ENCODE measurements at regions not wholly inside any gene's neighbourhood (a gene's known extent, or its start where the extent isn't known, plus 50 kb on each side); places are given as distances from the start of the nearest gene placed in this dataset.

GRCh38 chr1:239538239-239538988 lies 152.0 kb downstream of the CHRM3 start:
- DNase-seq (ENCODE audit: low spot score), result peak; percentile 10

- no peak for DNase-seq (ENCODE audit: low spot score)
Measured at GRCh38 chr1:239539051-239539450, 152.7 kb downstream of the CHRM3 start.

GRCh38 chr1:239539812-239540211 lies 153.4 kb downstream of the CHRM3 start:
- no peak for DNase-seq (ENCODE audit: low spot score)

GRCh38 chr1:239543873-239544272 lies 157.5 kb downstream of the CHRM3 start:
- no peak for DNase-seq (ENCODE audit: low spot score)

GRCh38 chr1:239545466-239545865 lies 159.1 kb downstream of the CHRM3 start:
- no peak for DNase-seq (ENCODE audit: low spot score)

- no peak for DNase-seq (ENCODE audit: low spot score)
Measured at GRCh38 chr1:239547987-239548386, 161.6 kb downstream of the CHRM3 start.

GRCh38 chr1:239550178-239550577 lies 163.8 kb downstream of the CHRM3 start:
- no peak for DNase-seq (ENCODE audit: low spot score)

- DNase-seq (ENCODE audit: low spot score), result no peak
Measured at GRCh38 chr1:239555350-239555749, 169.0 kb downstream of the CHRM3 start.

- no peak for DNase-seq (ENCODE audit: low spot score)
Measured at GRCh38 chr1:239558559-239558958, 172.2 kb downstream of the CHRM3 start.

GRCh38 chr1:239558991-239559390 lies 172.6 kb downstream of the CHRM3 start:
- no peak for DNase-seq (ENCODE audit: low spot score)

GRCh38 chr1:239560921-239561320 lies 174.6 kb downstream of the CHRM3 start:
- DNase-seq (ENCODE audit: low spot score), result no peak

- DNase-seq (ENCODE audit: low spot score), result no peak
Measured at GRCh38 chr1:239562095-239562494, 175.7 kb downstream of the CHRM3 start.

GRCh38 chr1:239563681-239564080 lies 177.3 kb downstream of the CHRM3 start:
- DNase-seq (ENCODE audit: low spot score), result no peak

- no peak for DNase-seq (ENCODE audit: low spot score)
Measured at GRCh38 chr1:239566074-239566473, 179.7 kb downstream of the CHRM3 start.

- DNase-seq (ENCODE audit: low spot score), result no peak
Measured at GRCh38 chr1:239570878-239571277, 184.5 kb downstream of the CHRM3 start.

GRCh38 chr1:239572183-239572582 lies 185.8 kb downstream of the CHRM3 start:
- DNase-seq (ENCODE audit: low spot score), result no peak

GRCh38 chr1:239574112-239574511 lies 187.7 kb downstream of the CHRM3 start:
- no peak for DNase-seq (ENCODE audit: low spot score)

- DNase-seq (ENCODE audit: low spot score), result no peak
Measured at GRCh38 chr1:239575113-239575512, 188.7 kb downstream of the CHRM3 start.

GRCh38 chr1:239583536-239583935 lies 197.2 kb downstream of the CHRM3 start:
- DNase-seq (ENCODE audit: low spot score), result no peak

GRCh38 chr1:239586128-239586527 lies 199.8 kb downstream of the CHRM3 start:
- no peak for DNase-seq (ENCODE audit: low spot score)

GRCh38 chr1:239587066-239587465 lies 200.7 kb downstream of the CHRM3 start:
- DNase-seq (ENCODE audit: low spot score), result no peak

GRCh38 chr1:239587574-239588369 lies 201.4 kb downstream of the CHRM3 start:
- no peak for DNase-seq (ENCODE audit: low spot score)

GRCh38 chr1:239590556-239590955 lies 204.2 kb downstream of the CHRM3 start:
- DNase-seq (ENCODE audit: low spot score), result no peak
